Karpas-422 (cell line): ENCODE measurements at regions not wholly inside any gene's neighbourhood (a gene's known extent, or its start where the extent isn't known, plus 50 kb on each side); places are given as distances from the start of the nearest gene placed in this dataset.
"Not testable (repeated sequence)": the region's sequence is repeated elsewhere in the genome, so short reads cannot be mapped to it uniquely, and the experiment has no call there.

ENCODE experiments used
- DNase-seq: peaks from one replicate; pipeline ENCODE4 v3.0.0-alpha.2; 2015
- H2AFZ ChIP-seq: fragments of 200-600 bp; sonication (generic); 2 replicates; pipeline ENCODE4 v1.6.1; 2014; ENCODE audit warnings: antibody characterized with exemption, low read length, mixed read lengths
- H3K27ac ChIP-seq: fragments of 200-600 bp; sonication (generic); 2 replicates; pipeline ENCODE4 v1.5.1; 2014; ENCODE audit warnings: mild to moderate bottlenecking, low read length, moderate library complexity
- H3K27me3 ChIP-seq: fragments of 200-600 bp; sonication (generic); 2 replicates; pipeline ENCODE4 v1.6.1; 2014; ENCODE audit warnings: low read length, mixed read lengths
- H3K36me3 ChIP-seq: fragments of 200-600 bp; sonication (generic); 2 replicates; pipeline ENCODE4 v1.6.1; 2014; ENCODE audit warnings: low read length, mixed read lengths; ENCODE audit not compliant: insufficient read depth
- H3K4me1 ChIP-seq: fragments of 200-600 bp; sonication (generic); 2 replicates; pipeline ENCODE4 v1.6.1; 2014; ENCODE audit warnings: mild to moderate bottlenecking, low read length, mixed read lengths
- H3K4me2 ChIP-seq: fragments of 200-600 bp; sonication (generic); 2 replicates; pipeline ENCODE4 v1.6.1; 2014; ENCODE audit warnings: low read length, low read depth, mild to moderate bottlenecking; ENCODE audit not compliant: poor library complexity, severe bottlenecking
- H3K4me3 ChIP-seq: fragments of 200-600 bp; sonication (generic); 2 replicates; pipeline ENCODE4 v1.5.1; 2014; ENCODE audit warnings: mild to moderate bottlenecking, antibody characterized with exemption, low read length, mixed read lengths
- H3K79me2 ChIP-seq: fragments of 200-600 bp; sonication (generic); 2 replicates; pipeline ENCODE4 v1.6.1; 2014; ENCODE audit warnings: mild to moderate bottlenecking, low read length, mixed read lengths
- H3K9ac ChIP-seq: fragments of 200-600 bp; sonication (generic); 2 replicates; pipeline ENCODE4 v1.6.0; 2014; ENCODE audit warnings: low read length
- H3K9me2 ChIP-seq: fragments of 200-600 bp; sonication (generic), shearing (Covaris generic); replicated peaks from 2 replicates; pipeline ENCODE4 v1.6.0; 2014; ENCODE audit warnings: mild to moderate bottlenecking, low read length, moderate library complexity; ENCODE audit not compliant: insufficient read depth
- H3K9me3 ChIP-seq: fragments of 300-700, 200-600 bp; sonication (generic); 2 replicates; pipeline ENCODE4 v1.6.1; 2014; ENCODE audit warnings: low read length, mixed read lengths
- H4K20me1 ChIP-seq: fragments of 200-600 bp; sonication (generic); 2 replicates; pipeline ENCODE4 v1.6.1; 2014; ENCODE audit warnings: mild to moderate bottlenecking, antibody characterized with exemption, low read length, low read depth; ENCODE audit not compliant: insufficient read depth

DNA sequence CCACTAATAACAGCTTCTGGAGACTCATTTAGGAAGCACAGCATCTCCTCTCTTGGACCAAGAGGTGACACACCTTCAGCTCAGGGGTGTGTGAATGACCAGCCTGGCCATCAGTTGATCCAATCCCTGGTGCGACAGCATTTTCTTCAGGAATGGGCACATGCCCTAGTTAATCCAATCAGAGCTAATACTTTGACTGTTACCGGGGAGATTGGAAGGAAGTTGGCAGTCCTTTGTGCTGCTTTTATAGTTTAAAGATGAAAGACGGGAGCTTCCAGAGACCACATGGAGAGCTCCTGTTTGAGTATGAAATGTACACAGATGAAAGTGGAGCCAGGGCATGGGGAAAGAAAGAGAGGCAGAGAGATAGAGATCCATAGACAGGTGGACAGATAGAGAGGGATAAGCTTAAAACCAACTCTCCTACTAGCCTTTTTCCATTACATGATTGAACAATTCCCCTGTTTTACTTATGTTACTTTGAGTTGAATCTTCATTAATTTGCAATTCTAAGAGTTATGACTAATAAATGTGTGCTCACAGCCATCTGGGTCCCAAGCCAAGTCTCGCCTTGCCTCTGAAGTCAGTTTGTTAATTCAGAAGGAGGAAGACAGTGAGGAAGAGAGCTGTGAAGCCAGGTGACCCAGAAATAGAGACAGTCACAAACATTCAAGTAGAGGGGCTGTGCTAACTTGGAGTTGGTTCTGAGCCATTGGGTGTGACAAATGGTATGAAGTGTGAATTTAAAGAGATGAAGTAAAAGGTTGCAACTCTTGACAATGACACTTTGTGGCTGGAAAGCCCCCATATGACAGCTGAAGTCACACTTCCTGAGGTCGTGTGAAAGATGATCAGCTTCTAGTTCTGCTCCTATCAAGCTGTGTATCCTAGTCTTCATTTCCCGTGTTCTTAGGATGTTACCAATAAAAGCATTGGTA is 120.0 kb upstream of the GOT2 start:
- no peak overlapping the region for H3K9ac ChIP-seq
- no peak overlapping the region for H3K4me3 ChIP-seq
- H3K4me1 ChIP-seq: no peaks in the 10 kb centered on the region
- no peaks in the 10 kb centered on the region for H3K9me2 ChIP-seq
- no peaks in the 10 kb centered on the region for H3K9me3 ChIP-seq
- no peaks in the 10 kb centered on the region for H3K27me3 ChIP-seq
- H3K36me3 ChIP-seq: no peaks in the 10 kb centered on the region
- no peaks in the 10 kb centered on the region for H4K20me1 ChIP-seq
- no peak overlapping the region for H2AFZ ChIP-seq
- H3K79me2 ChIP-seq: no peaks in the 10 kb centered on the region
- no peak for DNase-seq
- no peak overlapping the region for H3K27ac ChIP-seq
- H3K4me2 ChIP-seq: no peak overlapping the region

DNA sequence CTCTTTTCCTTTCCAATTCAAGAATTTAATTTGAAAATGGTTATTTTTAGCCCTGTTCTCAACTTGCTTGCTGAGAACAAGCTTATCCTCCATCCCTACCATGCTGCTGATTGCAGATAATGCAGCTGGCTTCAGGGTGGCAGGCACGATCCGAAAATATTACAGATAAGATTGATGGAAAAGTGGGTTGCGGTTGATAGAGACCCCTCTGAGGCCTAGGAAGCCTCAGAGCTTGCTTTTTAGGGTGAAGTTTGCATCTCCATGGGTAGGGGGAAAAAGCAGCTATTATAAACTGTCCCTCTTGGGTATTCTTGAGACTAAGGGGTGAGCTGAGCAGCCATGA is 116.5 kb upstream of the GOT2 start:
- Histone ChIP-seq H3K4me1 (no peaks in the 10 kb centered on the region), H2AFZ (no peak overlapping the region), H3K36me3 (no peaks in the 10 kb centered on the region), H3K27me3 (no peaks in the 10 kb centered on the region), H3K9ac (no peak overlapping the region), H3K4me3 (no peak overlapping the region), H3K4me2 (no peak overlapping the region), H3K9me2 (no peaks in the 10 kb centered on the region), H3K9me3 (no peaks in the 10 kb centered on the region), H4K20me1 (peaks cover 8% of the 10 kb centered on the region; the same call in 1 of the 2 replicates), H3K79me2 (no peaks in the 10 kb centered on the region), H3K27ac (no peak overlapping the region)
- DNase-seq: no peak

DNA sequence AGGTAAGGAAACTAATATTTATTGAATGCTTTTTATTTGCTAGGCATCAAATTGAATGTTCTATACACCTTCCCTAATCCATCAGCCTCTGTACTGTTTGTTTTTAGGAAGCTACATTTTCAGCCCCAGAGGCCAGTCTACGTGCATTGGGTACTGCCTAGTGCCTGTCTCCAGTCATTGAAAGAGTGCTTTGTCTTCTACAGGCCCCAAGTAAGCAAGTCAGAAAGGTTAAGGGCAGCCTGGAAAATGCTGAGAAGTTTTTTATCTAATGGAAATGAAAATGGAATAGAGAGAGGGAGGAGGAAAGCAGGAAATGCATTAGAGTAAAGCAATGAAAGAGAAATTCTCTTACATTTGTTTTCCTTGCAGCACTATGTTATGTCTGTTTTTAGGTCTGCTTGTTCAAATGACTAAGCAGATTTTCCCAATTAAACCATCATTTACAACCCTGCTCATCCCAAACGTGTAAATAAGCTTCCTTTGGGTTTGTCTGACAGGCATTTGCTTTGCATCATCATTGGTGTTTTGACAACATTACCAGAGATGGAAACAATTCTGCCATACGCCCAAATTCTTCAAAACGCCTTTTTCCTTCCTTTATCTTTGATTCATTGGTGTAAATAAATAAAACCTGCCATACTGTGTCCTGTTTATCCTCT is 116.0 kb upstream of the GOT2 start:
- Histone ChIP-seq H2AFZ (no peak overlapping the region), H3K4me3 (no peak overlapping the region), H3K36me3 (no peaks in the 10 kb centered on the region)

DNA sequence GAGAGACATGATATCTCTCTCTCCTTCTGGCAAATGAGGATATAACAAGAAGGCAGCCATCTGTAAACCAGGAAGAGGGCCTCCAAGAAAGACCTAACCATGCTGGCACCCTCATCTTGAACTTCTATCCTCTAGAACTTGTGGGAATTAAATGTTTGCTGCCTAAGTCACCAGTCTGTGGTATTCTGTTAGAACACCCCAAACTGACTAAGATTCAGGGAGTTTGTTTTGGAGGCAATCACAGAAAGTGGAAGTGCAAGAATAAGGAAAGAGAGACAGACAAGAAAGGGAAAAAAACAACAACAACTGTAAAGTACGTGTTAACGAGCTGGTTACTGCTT is 114.5 kb upstream of the GOT2 start:
- Histone ChIP-seq H3K9me3 (no peaks in the 10 kb centered on the region), H4K20me1 (peaks cover 8% of the 10 kb centered on the region; the same call in 1 of the 2 replicates), H3K36me3 (no peaks in the 10 kb centered on the region), H3K4me1 (no peaks in the 10 kb centered on the region), H3K9me2 (no peaks in the 10 kb centered on the region), H3K27ac (no peak overlapping the region), H3K9ac (no peak overlapping the region), H2AFZ (no peak overlapping the region), H3K79me2 (no peaks in the 10 kb centered on the region), H3K4me2 (no peak overlapping the region), H3K4me3 (no peak overlapping the region), H3K27me3 (no peaks in the 10 kb centered on the region)
- no peak for DNase-seq

More for the DNA sequence above, 116.0 kb upstream of the GOT2 start:
- Histone ChIP-seq H3K27ac (no peak overlapping the region), H3K79me2 (no peaks in the 10 kb centered on the region), H3K4me1 (no peaks in the 10 kb centered on the region), H4K20me1 (peaks cover 8% of the 10 kb centered on the region; the same call in 1 of the 2 replicates), H3K9ac (no peak overlapping the region), H3K9me3 (no peaks in the 10 kb centered on the region), H3K9me2 (no peaks in the 10 kb centered on the region), H3K4me2 (no peak overlapping the region), H3K27me3 (no peaks in the 10 kb centered on the region)
- no peak for DNase-seq

DNA sequence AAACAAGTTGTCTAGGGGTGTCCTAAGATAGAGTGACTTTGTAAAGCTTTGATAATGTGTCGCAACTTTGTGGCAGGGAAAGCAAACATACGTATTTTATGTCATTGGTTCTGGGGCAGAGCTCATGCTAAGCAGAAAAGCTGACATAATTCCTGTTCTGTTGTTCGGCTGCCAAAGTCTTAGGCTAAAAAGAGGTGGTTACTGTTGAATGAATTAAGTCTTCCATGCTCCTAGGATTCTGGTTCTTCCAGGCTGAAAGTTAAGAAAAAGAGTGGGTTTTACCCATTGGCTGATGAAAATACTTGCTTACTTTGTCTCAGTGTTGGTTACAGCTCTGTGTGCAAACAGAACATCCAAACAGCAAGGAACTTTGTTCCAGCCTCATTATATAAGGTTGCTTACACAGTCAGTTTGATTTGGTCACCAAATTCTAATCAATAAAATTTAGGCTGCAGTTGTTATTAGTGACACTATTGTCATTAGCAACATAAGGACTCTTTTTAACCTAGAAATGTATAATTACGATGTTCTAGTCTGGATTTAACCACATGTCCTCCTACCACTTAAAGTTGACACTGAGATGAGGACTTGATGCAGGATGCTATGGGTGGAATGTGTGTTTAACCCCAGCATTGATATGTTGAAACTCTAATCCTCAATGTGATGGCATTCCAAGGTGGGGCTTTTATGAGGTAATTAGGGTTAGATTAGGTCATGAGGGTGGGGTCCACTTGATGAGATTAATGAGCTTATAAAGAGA is 114.0 kb upstream of the GOT2 start:
- Histone ChIP-seq H3K79me2 (no peaks in the 10 kb centered on the region), H3K9me2 (no peaks in the 10 kb centered on the region), H3K27ac (no peak overlapping the region), H4K20me1 (peaks cover 8% of the 10 kb centered on the region; the same call in 1 of the 2 replicates), H2AFZ (no peak overlapping the region), H3K36me3 (no peaks in the 10 kb centered on the region), H3K27me3 (no peaks in the 10 kb centered on the region), H3K4me1 (no peaks in the 10 kb centered on the region), H3K9ac (no peak overlapping the region), H3K4me2 (no peak overlapping the region), H3K9me3 (no peaks in the 10 kb centered on the region), H3K4me3 (no peak overlapping the region)
- no peak for DNase-seq

DNA sequence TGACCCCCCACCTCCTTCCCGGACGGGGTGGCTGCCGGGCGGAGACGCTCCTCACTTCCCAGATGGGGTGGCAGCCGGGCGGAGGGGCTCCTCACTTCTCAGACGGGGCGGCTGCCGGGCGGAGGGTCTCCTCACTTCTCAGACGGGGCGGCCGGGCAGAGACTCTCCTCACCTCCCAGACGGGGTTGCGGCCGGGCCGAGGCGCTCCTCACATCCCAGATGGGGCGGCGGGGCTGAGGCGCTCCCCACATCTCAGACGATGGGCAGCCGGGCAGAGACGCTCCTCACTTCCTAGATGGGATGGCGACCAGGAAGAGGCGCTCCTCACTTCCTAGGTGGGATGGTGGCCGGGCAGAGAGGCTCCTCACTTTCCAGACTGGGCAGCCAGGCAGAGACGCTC is 112.1 kb upstream of the GOT2 start:
- H3K9me2 ChIP-seq, H3K27me3 ChIP-seq, H3K79me2 ChIP-seq, H3K27ac ChIP-seq, H3K9me3 ChIP-seq, H4K20me1 ChIP-seq, DNase-seq, H3K4me1 ChIP-seq, H3K4me3 ChIP-seq, H3K36me3 ChIP-seq, H3K4me2 ChIP-seq, H2AFZ ChIP-seq, H3K9ac ChIP-seq: not testable (repeated sequence)

DNA sequence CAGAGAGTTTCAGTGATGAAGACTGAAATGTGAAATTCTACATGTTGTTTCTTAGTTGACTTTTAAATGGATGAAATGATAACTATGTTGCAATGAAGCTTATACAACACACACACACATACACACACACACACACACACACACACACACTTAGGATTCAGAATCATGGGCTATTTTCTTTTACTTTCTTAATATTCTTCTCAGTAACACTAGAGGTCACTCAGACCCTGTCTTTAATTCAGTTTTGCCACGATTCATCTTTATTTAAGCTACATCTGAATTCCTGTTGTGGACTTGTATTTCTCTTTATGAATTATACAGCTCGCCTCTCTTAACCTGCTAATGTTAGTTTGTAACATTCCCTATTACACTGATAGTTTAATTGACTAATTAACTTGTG is 109.6 kb upstream of the GOT2 start:
- H3K27me3 ChIP-seq: no peaks in the 10 kb centered on the region
- H3K9me2 ChIP-seq: no peaks in the 10 kb centered on the region
- H3K27ac ChIP-seq: no peak overlapping the region
- H3K79me2 ChIP-seq: no peaks in the 10 kb centered on the region
- no peak overlapping the region for H3K9ac ChIP-seq
- DNase-seq: peak; percentile 60
- H3K4me2 ChIP-seq: no peak overlapping the region
- no peaks in the 10 kb centered on the region for H3K4me1 ChIP-seq
- no peak overlapping the region for H3K4me3 ChIP-seq
- H2AFZ ChIP-seq: no peak overlapping the region
- H4K20me1 ChIP-seq: peaks cover 4% of the 10 kb centered on the region; the same call in 1 of the 2 replicates
- no peaks in the 10 kb centered on the region for H3K36me3 ChIP-seq
- no peaks in the 10 kb centered on the region for H3K9me3 ChIP-seq

DNA sequence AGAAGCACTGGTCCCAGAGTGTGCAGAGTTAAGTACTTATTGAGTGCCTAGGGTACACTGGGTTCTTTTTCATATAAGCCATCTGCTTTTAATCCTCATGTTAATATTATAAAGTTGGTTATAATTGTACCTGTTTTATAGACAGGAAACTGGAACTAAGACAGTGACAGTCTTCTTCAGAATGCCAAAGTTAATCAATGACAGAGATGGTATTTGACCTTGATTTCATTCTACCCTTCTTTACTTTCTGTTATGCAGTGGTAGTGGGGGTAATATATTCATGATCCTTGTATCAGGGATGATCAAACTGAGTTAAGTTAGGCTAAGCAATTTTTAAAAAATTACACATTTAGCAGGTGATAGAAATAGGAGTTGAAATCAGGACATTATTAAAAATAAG is 108.6 kb upstream of the GOT2 start:
- H4K20me1 ChIP-seq: no peaks in the 10 kb centered on the region; the same call in 1 of the 2 replicates
- no peak overlapping the region for H2AFZ ChIP-seq
- H3K79me2 ChIP-seq: no peaks in the 10 kb centered on the region
- no peaks in the 10 kb centered on the region for H3K27me3 ChIP-seq
- no peak overlapping the region for H3K4me2 ChIP-seq
- H3K9me2 ChIP-seq: no peaks in the 10 kb centered on the region
- DNase-seq: no peak
- H3K27ac ChIP-seq: no peak overlapping the region
- no peak overlapping the region for H3K9ac ChIP-seq
- no peak overlapping the region for H3K4me3 ChIP-seq
- no peaks in the 10 kb centered on the region for H3K9me3 ChIP-seq
- no peaks in the 10 kb centered on the region for H3K36me3 ChIP-seq
- H3K4me1 ChIP-seq: no peaks in the 10 kb centered on the region
